Spleen (tissue), 7 donors: ENCODE measurements at regions not wholly inside any gene's neighbourhood (a gene's known extent, or its start where the extent isn't known, plus 50 kb on each side); places are given as distances from the start of the nearest gene placed in this dataset.

Source experiments
- CTCF ChIP-seq, 11 experiments: fragments of 200-600 bp in 7 of 11; fragments of 450-650 bp in 4 of 11; sonication (generic) in 4 of 11; IDR thresholded peaks in 8 of 11; conservative IDR thresholded peaks in 3 of 11; 1 replicate in 7 of 11; 2 replicates in 4 of 11; pipeline versions ENCODE4 v1.4.0 to v1.8.0; 2016 to 2021; ENCODE audit warnings: antibody characterized with exemption in 11 of 11, inconsistent platforms in 4 of 11, mild to moderate bottlenecking in 1 of 11
- POLR2AphosphoS5 ChIP-seq, 3 donors: sonication (generic); formaldehyde crosslinking; IDR thresholded peaks; one replicate each; pipeline ENCODE4 v1.5.1; 2017; ENCODE audit warnings: antibody characterized with exemption in 3 of 3
- donor health status: DM: no; HTN: no; CAD: no; lungs with moderate emphysema.
- donor health status: DM: no; HTN: no; CAD: no.
- donor health status: DM: no; HTN: no; CAD: no.

- TF ChIP-seq CTCF (IDR thresholded peaks at IDR 0.05 in 8 of 11, conservative IDR thresholded peaks at IDR 0.05 in 3 of 11): no peak
- no peak for TF ChIP-seq POLR2AphosphoS5 (IDR thresholded peaks at IDR 0.05)
Observed at GRCh38 chr17:71395901-71396300, 724.9 kb upstream of the SOX9 start.
